Large intestine (tissue), 3 donors: ENCODE measurements at regions not wholly inside any gene's neighbourhood (a gene's known extent, or its start where the extent isn't known, plus 50 kb on each side); places are given as distances from the start of the nearest gene placed in this dataset.
"Not testable (repeated sequence)": the region's sequence is repeated elsewhere in the genome, so short reads cannot be mapped to it uniquely, and the experiment has no call there.

Experiments
- DNase-seq, 2 donors: peaks; one replicate each; pipeline versions ENCODE4 v3.0.0 to v3.0.0-alpha.2; 2013
- H3K27ac ChIP-seq: one replicate; pipeline ENCODE4 v1.5.1; 2013; ENCODE audit warnings: low read length
- H3K27me3 ChIP-seq: 2 replicates; pipeline ENCODE4 v1.6.1; 2013; ENCODE audit warnings: low read length; ENCODE audit not compliant: control insufficient read depth, insufficient read depth
- H3K36me3 ChIP-seq: 2 replicates; pipeline ENCODE4 v1.6.1; 2013; ENCODE audit warnings: low read length; ENCODE audit not compliant: control insufficient read depth, insufficient read depth
- H3K4me1 ChIP-seq: one replicate; pipeline ENCODE4 v1.6.1; 2013; ENCODE audit warnings: low read length; ENCODE audit not compliant: control insufficient read depth, insufficient read depth
- H3K4me3 ChIP-seq: one replicate; pipeline ENCODE4 v1.5.1; 2013; ENCODE audit warnings: low read length
- H3K9me3 ChIP-seq: one replicate; pipeline ENCODE4 v1.6.1; 2013; ENCODE audit warnings: mild to moderate bottlenecking, low read depth, low read length, moderate library complexity; ENCODE audit not compliant: control insufficient read depth
- WGBS: methylation state at CpG from one replicate; pipeline ENCODE4 v1.1.5; 2013; ENCODE audit warnings: low lambda C conversion rate; ENCODE audit not compliant: insufficient coverage; 5-methylcytosine and 5-hydroxymethylcytosine counted together

- H3K27me3 ChIP-seq, result no peaks in the 10 kb centered on the region
- H3K9me3 ChIP-seq, result no peaks in the 10 kb centered on the region
- H3K4me1 ChIP-seq, result no peaks in the 10 kb centered on the region
- H3K4me3 ChIP-seq, result no peak overlapping the region
- no peaks in the 10 kb centered on the region for H3K36me3 ChIP-seq
- DNase-seq, result no peak
- H3K27ac ChIP-seq, result no peak overlapping the region
These were observed 133.6 kb downstream of the HS3ST3B1 start for GRCh38 chr17:14434506-14434905.

- Histone ChIP-seq H3K27me3 (no peaks in the 10 kb centered on the region), H3K4me1 (no peaks in the 10 kb centered on the region), H3K27ac (no peak overlapping the region), H3K36me3 (no peaks in the 10 kb centered on the region), H3K9me3 (no peaks in the 10 kb centered on the region), H3K4me3 (no peak overlapping the region)
- no peak for DNase-seq
- WGBS, result 80% methylated on average over 1 of the region's 2 CpGs
These were observed 131.2 kb downstream of the HS3ST3B1 start for GRCh38 chr17:14432079-14432478.

- no peak for DNase-seq
- Histone ChIP-seq H3K27ac (no peak overlapping the region), H3K4me1 (no peaks in the 10 kb centered on the region), H3K36me3 (no peaks in the 10 kb centered on the region), H3K27me3 (no peaks in the 10 kb centered on the region), H3K4me3 (no peak overlapping the region), H3K9me3 (no peaks in the 10 kb centered on the region)
- WGBS, result no CpG with 5 or more reads among the region's 2 CpGs
These were observed 128.2 kb downstream of the HS3ST3B1 start for GRCh38 chr17:14429084-14429483.

- H3K36me3 ChIP-seq, result no peaks in the 10 kb centered on the region
- H3K4me1 ChIP-seq, result no peaks in the 10 kb centered on the region
- DNase-seq, result no peak
- 33% methylated on average over 1 of the region's 1 CpG for WGBS
- no peak overlapping the region for H3K27ac ChIP-seq
- H3K27me3 ChIP-seq, result no peaks in the 10 kb centered on the region
- no peaks in the 10 kb centered on the region for H3K9me3 ChIP-seq
- H3K4me3 ChIP-seq, result no peak overlapping the region
These were observed 127.8 kb downstream of the HS3ST3B1 start for GRCh38 chr17:14428648-14429029.

GRCh38 chr17:14427900-14428647 lies 127.2 kb downstream of the HS3ST3B1 start:
- no peak for DNase-seq
- no peak overlapping the region for H3K27ac ChIP-seq
- H3K9me3 ChIP-seq, result no peaks in the 10 kb centered on the region
- no peaks in the 10 kb centered on the region for H3K4me1 ChIP-seq
- no peaks in the 10 kb centered on the region for H3K36me3 ChIP-seq
- no peaks in the 10 kb centered on the region for H3K27me3 ChIP-seq
- 86% methylated on average over 2 of the region's 14 CpGs for WGBS
- H3K4me3 ChIP-seq, result no peak overlapping the region

- H3K36me3 ChIP-seq, H3K4me1 ChIP-seq, H3K27me3 ChIP-seq, H3K27ac ChIP-seq, H3K9me3 ChIP-seq, DNase-seq, H3K4me3 ChIP-seq: not testable (repeated sequence)
- no CpG with 5 or more reads among the region's 8 CpGs for WGBS
These were observed 122.3 kb downstream of the HS3ST3B1 start for GRCh38 chr17:14423156-14423555.

- Histone ChIP-seq H3K27ac (no peak overlapping the region), H3K4me3 (no peak overlapping the region), H3K4me1 (no peaks in the 10 kb centered on the region), H3K27me3 (no peaks in the 10 kb centered on the region), H3K9me3 (peaks cover 4% of the 10 kb centered on the region), H3K36me3 (no peaks in the 10 kb centered on the region)
- no CpG with 5 or more reads among the region's 1 CpG for WGBS
- DNase-seq, result no peak
These were observed 116.5 kb downstream of the HS3ST3B1 start for GRCh38 chr17:14417336-14417735.

- Histone ChIP-seq H3K27me3 (no peaks in the 10 kb centered on the region), H3K9me3 (no peaks in the 10 kb centered on the region), H3K4me1 (no peaks in the 10 kb centered on the region), H3K27ac (no peak overlapping the region), H3K36me3 (no peaks in the 10 kb centered on the region), H3K4me3 (no peak overlapping the region)
- DNase-seq, result no peak
- WGBS, result no CpG with 5 or more reads among the region's 1 CpG
These were observed 108.4 kb downstream of the HS3ST3B1 start for GRCh38 chr17:14409292-14409691.

- Histone ChIP-seq H3K9me3 (no peaks in the 10 kb centered on the region), H3K27ac (no peak overlapping the region), H3K36me3 (no peaks in the 10 kb centered on the region), H3K4me1 (no peaks in the 10 kb centered on the region), H3K4me3 (no peak overlapping the region), H3K27me3 (no peaks in the 10 kb centered on the region)
- no peak for DNase-seq
- 83% methylated on average over 1 of the region's 2 CpGs for WGBS
These were observed 106.7 kb downstream of the HS3ST3B1 start for GRCh38 chr17:14407541-14407940.

- no peaks in the 10 kb centered on the region for H3K36me3 ChIP-seq
- no peaks in the 10 kb centered on the region for H3K9me3 ChIP-seq
- 67% methylated on average over 1 of the region's 4 CpGs for WGBS
- no peak overlapping the region for H3K27ac ChIP-seq
- no peaks in the 10 kb centered on the region for H3K27me3 ChIP-seq
- no peak overlapping the region for H3K4me3 ChIP-seq
- DNase-seq, result no peak
- H3K4me1 ChIP-seq, result no peaks in the 10 kb centered on the region
These were observed 104.3 kb downstream of the HS3ST3B1 start for GRCh38 chr17:14405189-14405588.
